GM21447 (cell line): ENCODE measurements at regions not wholly inside any gene's neighbourhood (a gene's known extent, or its start where the extent isn't known, plus 50 kb on each side); places are given as distances from the start of the nearest gene placed in this dataset.
"Not testable (repeated sequence)": the region's sequence is repeated elsewhere in the genome, so short reads cannot be mapped to it uniquely, and the experiment has no call there.

Source experiments
- ATAC-seq: cut with Tn5 transposase; IDR thresholded peaks from one replicate; pipeline ENCODE4 v1.9.1; 2021; ENCODE audit not compliant: unreplicated experiment

- no peak for ATAC-seq
These were observed 84.1 kb downstream of the ACTBL2 start for GRCh38 chr5:57398413-57399093.

- ATAC-seq = no peak
These were observed 85.9 kb downstream of the ACTBL2 start for GRCh38 chr5:57396701-57397100.

DNA sequence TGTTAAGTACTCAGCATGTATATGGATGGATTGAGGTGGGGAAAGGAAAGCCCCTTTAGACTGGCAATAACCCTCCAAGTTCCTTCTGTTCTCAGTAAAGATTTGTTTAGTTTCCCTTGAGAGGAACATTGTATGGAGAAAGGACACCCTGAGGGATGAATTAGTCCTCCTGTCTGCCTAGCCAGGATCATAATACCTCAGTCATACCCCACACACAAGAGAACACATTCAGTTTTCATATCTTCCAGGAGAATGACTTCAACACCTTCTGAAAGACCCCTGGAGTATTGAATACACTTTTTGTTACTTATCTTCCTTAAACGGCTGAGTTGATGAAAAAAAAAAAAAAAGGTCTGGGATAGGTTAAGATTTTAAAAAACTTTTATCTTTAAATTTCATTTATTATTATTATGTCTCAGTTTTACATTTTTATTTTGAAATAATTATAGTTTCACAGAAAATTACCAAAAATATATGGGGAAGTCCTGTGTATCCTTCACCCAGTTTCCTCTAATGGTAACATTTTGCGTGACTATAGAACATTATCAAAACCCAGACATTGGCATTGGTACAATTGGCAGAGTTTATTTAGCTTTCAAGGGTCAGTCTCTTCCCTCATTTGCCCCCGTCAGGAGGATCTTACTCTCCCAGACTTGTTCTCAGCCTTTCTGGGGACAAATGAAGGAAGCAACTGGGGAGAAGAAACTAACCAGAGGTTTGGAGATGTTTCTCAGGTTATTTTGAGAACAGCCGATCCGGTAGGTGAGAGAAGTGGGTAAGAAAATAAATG, 88.0 kb downstream of the ACTBL2 start:
- no peak for ATAC-seq

- ATAC-seq = no peak
These were observed 95.7 kb downstream of the ACTBL2 start for GRCh38 chr5:57386958-57387357.

DNA sequence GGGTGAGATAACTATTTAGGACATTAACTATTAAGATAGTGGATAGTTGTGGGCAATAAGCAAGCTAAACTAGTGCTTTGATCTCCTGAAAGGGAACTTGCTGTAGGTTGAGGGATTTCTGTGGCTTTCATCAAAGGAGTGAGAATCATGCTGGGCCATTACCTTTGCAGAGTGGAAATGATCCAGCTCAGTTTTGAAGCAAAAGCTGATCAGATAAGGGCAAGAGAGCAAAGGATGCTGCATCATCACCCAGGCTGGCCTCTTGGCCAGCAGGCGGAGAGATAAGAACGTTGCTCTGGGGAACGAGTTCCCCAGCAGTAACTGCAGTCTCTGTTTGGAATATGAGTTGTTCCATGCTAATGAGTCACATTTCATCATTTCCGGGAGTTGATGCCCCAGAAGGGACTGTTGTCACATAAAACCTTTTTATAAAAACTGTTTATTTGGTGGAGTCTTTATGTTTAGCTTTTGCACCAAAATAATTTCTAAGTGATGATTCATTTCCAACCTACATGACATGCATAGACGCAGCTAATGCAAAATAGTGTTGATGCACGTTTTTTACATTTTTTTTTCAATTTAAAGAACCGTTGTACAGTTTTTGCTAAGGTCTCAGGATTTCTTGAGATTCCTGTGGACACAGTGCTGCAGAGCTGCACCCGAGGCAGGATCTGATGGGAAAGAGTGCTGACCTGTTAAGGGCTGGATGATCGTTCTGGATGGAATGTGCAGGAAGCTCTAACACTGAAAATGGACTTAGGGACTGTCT, 99.3 kb downstream of the ACTBL2 start:
- ATAC-seq = no peak

DNA sequence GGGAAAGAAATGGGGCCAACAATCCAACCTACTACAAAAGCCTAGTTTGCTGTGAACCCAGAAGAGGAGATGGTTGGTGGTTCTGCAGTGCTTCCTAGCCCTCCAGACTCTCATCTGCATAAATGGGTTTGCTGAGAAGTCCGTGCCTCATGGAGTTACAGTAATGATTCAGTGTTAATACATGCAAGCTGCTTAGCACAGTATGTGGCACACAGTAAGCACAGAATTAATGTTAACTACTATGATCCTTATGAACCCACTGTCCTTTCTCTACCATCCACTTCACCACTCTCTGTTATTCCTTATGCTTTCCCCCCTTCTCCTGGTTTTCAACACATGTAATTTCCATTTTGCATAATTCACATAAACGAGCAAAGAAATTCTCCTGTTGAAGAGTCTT, 100.0 kb downstream of the ACTBL2 start:
- ATAC-seq = no peak

DNA sequence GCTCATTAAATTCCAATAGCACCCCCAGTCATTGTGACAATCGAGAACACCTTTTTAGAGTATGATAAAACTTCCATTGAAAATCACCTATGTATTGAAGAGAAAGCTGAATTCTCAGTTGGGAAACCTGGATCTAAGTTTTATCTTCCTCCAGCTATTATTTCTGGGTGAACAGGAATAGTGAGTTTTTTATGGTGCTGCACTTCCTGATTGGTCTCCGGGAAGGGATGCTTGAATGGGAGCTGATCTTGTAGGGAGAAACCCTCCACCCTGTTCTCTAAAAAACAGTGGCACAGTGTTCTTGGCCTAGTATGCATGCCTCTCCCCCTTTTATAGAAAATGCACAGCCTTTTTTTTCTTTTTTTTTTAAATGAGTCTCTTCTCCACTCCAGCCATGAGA, 112.2 kb downstream of the ACTBL2 start:
- ATAC-seq = no peak

DNA sequence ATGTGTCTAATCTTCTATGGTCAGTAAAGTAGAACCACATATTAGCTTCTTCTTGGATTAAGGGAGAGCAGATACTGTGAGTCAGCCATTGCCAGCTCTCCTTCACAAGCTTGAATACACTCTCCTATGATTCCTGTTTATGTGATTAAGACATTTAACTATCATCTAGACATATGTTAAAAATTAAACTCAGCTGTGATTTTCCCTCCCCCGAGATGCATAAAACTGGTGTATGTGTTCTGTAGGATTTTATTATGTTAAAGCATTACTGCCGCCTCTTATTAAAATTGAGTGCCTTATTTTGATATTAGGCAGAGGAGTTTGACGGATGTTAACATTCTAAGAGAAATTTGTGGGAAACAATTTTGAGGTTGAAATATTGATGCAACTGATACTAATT, 114.6 kb downstream of the ACTBL2 start:
- no peak for ATAC-seq

DNA sequence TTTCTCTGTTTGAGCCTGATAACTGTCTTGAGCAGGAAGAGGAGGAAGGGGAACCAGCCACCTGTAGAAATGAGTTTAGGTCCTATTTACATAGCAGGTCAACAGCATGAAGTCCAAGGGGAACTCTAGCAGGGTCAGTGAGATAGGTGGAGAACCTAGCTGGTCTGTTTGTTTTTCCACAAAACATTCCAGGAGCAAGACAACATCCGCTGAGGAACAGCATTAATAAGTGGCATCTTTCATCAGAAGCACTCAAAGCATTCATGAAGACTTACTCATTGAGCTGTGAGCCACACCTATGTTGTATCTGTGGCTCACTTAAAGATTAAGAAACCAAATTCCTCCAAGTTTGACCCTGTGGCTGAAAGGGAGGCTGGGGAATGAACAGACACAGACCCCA, 115.9 kb downstream of the ACTBL2 start:
- no peak for ATAC-seq

DNA sequence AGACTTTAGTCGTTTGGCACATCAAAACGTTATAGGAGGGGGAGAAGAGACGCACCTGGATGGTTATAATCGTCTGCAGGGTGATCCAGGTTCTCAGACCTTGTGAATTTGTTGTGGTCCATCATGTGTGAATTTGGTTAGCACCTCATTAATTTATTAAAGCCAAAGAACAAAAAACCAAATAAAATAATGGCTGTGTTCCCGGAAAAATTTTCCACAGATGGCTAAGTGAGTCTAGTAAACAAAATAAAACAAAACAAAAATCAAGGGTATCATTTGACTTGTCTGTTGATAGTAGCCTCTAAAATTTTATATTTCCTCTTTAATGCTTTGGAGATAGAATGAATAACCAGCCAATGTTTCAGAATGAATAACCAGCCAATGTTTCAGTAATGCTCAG, 119.7 kb downstream of the ACTBL2 start:
- no peak for ATAC-seq

DNA sequence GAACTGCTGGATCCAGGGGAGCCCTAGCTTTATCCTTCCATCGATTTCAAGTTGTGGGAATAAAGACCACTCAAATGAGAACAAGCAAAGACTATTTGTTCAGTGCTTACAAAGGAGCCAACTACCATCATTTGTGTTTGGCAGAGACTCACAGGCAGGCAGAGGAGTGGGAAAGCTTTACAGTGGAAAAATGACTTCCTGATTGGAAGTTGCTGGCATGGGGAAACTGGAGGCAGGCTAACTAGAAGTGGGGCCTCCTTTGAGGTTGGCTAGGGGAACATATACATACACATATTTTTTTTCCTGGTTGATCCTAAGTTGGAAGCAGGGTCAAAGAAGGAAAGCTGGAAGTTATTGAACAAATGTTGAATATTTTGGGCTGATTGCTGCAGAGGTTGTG, 121.7 kb downstream of the ACTBL2 start:
- no peak for ATAC-seq

DNA sequence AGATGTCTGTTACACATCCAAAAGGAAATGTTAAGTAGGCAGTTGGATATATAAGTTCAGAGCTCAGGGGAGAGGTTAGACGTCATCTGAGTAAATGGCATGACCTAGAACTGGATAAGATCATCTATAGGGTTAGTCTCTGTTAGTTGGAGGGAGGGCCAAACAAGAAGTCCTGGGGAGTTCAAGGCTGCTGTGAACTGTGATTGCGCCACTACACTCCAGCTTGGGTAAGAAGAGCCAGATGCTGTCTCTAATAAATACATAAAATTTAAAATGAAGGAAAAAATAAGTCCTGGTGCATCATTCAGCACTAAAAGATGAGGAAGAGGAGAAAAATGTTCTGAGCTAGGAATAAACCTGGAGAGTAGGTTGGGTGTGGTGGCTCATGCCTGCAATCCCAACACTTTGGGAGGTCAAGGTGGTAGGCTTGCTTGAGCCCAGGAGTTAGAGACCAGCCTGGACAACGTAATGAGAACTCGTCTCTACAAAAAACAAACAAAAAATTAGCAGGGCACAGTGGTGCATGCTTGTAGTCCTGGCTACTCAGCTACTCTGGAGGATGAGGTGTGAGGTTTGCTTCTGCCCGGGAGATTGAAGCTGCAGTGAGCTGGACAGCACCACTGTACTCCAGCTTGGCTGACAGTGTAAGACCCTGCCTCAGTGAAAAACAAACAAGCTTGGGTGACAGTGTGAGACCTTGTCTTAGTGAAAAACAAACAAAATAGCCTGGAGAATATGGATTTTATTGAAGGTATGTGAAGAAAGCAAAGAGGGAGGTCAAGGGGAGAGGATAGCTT, 123.6 kb downstream of the ACTBL2 start:
- no peak for ATAC-seq

GRCh38 chr5:57356850-57357249, 125.8 kb downstream of the ACTBL2 start:
- not testable (repeated sequence) for ATAC-seq

- no peak for ATAC-seq
These were observed 133.4 kb downstream of the ACTBL2 start for GRCh38 chr5:57349214-57349613.

- ATAC-seq = no peak
These were observed 134.1 kb downstream of the ACTBL2 start for GRCh38 chr5:57348376-57349140.

DNA sequence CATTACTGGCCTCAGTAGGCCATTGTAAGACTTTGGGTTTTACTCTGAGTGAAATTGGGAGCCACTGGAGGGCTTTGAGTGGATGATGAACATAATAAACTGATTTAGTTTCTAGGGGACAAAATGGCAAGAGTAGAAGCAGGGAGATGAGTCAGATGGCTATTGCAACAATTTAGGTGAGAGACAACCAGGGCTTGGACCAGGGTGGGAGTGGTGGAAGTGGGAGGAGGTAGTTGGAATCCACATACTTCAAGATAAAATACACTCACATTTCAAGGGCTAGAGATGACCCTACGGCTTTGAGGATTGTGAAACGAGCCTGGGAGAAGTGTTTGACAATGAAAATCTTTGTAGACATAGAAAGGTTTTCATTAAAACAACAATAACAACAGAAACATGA, 136.3 kb downstream of the ACTBL2 start:
- no peak for ATAC-seq

GRCh38 chr5:57341380-57341979, 141.1 kb downstream of the ACTBL2 start:
- no peak for ATAC-seq

DNA sequence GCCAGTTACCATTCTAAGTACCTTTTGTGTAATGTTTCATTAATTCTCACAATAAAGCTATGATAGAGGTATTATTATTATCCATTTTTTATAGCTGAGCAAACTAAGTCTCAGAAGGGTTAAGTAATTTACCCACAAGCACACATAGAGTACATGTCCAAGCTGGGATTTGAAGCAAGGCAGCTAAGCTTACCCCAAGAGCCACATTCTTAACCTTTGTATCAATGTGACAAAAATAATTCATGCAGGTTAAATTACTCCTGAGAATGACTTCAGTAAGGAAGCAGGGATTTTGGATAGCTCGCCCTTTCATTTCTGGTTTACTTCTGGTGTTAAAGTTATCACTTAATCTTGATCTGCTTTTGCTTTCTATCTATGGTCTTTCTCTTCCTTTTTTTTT, 141.9 kb downstream of the ACTBL2 start:
- ATAC-seq = no peak

GRCh38 chr5:57339521-57339920, 143.1 kb downstream of the ACTBL2 start:
- no peak for ATAC-seq

- no peak for ATAC-seq
These were observed 143.7 kb downstream of the ACTBL2 start for GRCh38 chr5:57338868-57339340.
